GM19397 (cell line): ENCODE measurements at regions not wholly inside any gene's neighbourhood (a gene's known extent, or its start where the extent isn't known, plus 50 kb on each side); places are given as distances from the start of the nearest gene placed in this dataset.

Experiments
- ATAC-seq: cut with Tn5 transposase; IDR thresholded peaks from one replicate; pipeline ENCODE4 v1.9.1; 2021; ENCODE audit warnings: mild to moderate bottlenecking, moderate library complexity; ENCODE audit not compliant: unreplicated experiment

- ATAC-seq, result no peak
Observed at GRCh38 chr6:134512981-134513391, 195.1 kb upstream of the SGK1 start.

- ATAC-seq, result no peak
Observed at GRCh38 chr6:134511984-134512683, 194.2 kb upstream of the SGK1 start.

- no peak for ATAC-seq
Observed at GRCh38 chr6:134510920-134511319, 193.0 kb upstream of the SGK1 start.

GRCh38 chr6:134510142-134510541, 192.2 kb upstream of the SGK1 start:
- no peak for ATAC-seq

GRCh38 chr6:134508862-134509498, 191.1 kb upstream of the SGK1 start:
- no peak for ATAC-seq

- no peak for ATAC-seq
Observed at GRCh38 chr6:134506162-134506561, 188.2 kb upstream of the SGK1 start.

GRCh38 chr6:134503585-134504281, 185.8 kb upstream of the SGK1 start:
- ATAC-seq, result no peak

GRCh38 chr6:134502614-134503549, 185.0 kb upstream of the SGK1 start:
- no peak for ATAC-seq

- ATAC-seq, result no peak
Observed at GRCh38 chr6:134495890-134496248, 178.0 kb upstream of the SGK1 start.

GRCh38 chr6:134495203-134495889, 177.4 kb upstream of the SGK1 start:
- ATAC-seq, result no peak

GRCh38 chr6:134493789-134494188, 175.9 kb upstream of the SGK1 start:
- no peak for ATAC-seq

GRCh38 chr6:134491477-134491876, 173.6 kb upstream of the SGK1 start:
- ATAC-seq, result no peak

- no peak for ATAC-seq
Observed at GRCh38 chr6:134482593-134483270, 164.8 kb upstream of the SGK1 start.

GRCh38 chr6:134481966-134482365, 164.1 kb upstream of the SGK1 start:
- no peak for ATAC-seq

- ATAC-seq, result no peak
Observed at GRCh38 chr6:134480593-134480992, 162.7 kb upstream of the SGK1 start.

- no peak for ATAC-seq
Observed at GRCh38 chr6:134478764-134479399, 161.0 kb upstream of the SGK1 start.

- ATAC-seq, result no peak
Observed at GRCh38 chr6:134477991-134478635, 160.2 kb upstream of the SGK1 start.

GRCh38 chr6:134474955-134475354, 157.0 kb upstream of the SGK1 start:
- ATAC-seq, result no peak

GRCh38 chr6:134472661-134473060, 154.7 kb upstream of the SGK1 start:
- ATAC-seq, result no peak
